Pons (tissue), 1 donor: ENCODE measurements at regions not wholly inside any gene's neighbourhood (a gene's known extent, or its start where the extent isn't known, plus 50 kb on each side); places are given as distances from the start of the nearest gene placed in this dataset.

ENCODE experiments used
- DNase-seq: peaks from one replicate; pipeline ENCODE4 v3.0.0-alpha.2; 2016; ENCODE audit warnings: low spot score

DNA sequence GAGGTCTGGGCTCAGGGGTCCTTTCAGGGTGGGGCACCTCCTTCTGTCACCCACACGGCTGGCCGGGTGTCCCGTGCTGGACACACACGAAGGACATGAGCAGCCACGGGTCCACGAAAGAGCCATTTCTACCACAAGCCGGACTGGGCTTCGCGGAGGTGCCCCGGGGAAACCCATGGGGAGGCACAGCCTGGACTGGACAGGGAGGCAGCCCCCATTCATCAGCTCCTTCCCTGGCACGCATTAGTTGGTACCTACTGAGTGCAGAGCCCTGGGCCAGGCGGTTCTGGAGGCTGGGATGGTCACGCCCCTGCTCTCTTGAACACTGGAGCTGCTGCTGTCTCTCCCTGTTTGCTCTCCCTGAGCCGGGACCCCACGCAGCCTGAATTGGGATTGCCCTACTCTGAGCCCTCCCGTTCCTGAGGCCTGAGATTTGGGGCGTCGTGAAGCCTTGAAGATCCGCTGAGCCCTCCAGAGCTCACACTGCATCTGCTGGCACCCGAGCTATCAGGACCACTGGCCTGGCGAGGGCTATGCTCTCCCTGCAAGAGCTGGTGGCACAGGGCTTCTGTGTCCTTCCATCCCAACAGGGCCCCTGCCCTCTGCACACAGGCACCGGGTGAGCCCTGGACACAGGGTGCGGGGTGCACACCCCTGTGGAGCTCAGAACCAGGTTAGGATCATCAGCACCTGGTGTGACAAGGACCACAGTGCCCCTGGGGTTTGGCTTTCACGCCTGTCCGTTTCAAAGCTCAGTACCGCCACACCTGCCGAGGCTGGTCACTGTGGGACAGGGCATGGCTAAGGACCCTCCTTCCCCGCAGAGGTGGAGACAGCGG is 84.6 kb downstream of the MYEOV start:
- no peak for DNase-seq

DNA sequence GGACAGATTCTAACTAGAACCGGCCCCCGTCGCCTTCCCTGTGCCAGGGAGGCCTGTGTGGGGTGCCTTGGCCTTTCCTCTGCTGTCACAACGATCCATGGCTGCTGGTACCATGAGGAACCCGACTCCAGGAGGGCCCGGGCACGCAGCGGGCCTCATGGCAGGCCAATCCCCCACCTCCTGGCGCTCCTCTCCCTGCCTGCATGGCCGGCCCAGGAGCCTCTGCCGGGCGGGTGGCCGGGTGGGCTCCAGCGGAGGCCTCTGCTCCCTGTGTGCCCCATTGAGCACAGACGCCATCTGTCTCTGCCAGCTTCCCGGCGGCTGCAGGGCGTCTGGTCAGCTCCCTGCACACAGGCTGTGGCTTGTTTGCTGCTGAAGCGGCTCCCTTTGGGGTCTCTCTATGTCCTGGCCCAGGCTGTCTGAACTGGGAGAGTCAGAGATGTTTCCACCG is 86.5 kb downstream of the MYEOV start:
- no peak for DNase-seq

DNA sequence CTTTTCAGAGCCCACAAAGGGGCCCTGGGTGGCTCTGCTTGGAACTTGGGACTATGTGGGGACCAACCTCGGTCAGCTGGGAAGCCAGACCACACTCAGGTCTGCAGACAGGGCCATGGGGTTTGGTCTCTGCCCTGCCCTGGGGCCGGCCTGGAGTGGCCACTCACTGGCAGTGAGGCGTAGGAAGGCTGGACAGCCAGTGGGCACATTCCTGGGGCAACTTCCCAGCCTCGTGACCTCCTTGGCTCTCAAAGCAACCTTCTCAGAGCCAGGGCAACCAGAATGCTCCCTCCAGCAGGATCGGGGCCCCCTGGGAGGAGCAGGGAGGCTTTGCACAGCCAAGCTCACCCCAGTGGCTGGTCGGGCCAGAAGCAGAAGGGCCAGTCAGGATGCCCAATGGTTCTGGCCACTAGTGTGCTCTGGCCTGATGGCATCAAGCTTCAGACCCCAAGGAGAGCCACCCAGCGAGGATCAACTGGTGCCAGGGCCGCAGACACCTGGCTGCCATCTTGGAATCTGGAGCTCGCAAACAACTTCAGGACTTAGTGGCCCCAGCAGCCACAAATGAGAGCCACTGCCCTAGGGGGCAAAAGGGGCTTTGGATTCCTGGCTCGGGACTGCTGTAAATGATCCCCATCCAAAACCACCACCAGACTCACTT is 87.1 kb downstream of the MYEOV start:
- no peak for DNase-seq

- DNase-seq, result no peak
These were observed 87.8 kb downstream of the MYEOV start for GRCh38 chr11:69381681-69382130.

DNA sequence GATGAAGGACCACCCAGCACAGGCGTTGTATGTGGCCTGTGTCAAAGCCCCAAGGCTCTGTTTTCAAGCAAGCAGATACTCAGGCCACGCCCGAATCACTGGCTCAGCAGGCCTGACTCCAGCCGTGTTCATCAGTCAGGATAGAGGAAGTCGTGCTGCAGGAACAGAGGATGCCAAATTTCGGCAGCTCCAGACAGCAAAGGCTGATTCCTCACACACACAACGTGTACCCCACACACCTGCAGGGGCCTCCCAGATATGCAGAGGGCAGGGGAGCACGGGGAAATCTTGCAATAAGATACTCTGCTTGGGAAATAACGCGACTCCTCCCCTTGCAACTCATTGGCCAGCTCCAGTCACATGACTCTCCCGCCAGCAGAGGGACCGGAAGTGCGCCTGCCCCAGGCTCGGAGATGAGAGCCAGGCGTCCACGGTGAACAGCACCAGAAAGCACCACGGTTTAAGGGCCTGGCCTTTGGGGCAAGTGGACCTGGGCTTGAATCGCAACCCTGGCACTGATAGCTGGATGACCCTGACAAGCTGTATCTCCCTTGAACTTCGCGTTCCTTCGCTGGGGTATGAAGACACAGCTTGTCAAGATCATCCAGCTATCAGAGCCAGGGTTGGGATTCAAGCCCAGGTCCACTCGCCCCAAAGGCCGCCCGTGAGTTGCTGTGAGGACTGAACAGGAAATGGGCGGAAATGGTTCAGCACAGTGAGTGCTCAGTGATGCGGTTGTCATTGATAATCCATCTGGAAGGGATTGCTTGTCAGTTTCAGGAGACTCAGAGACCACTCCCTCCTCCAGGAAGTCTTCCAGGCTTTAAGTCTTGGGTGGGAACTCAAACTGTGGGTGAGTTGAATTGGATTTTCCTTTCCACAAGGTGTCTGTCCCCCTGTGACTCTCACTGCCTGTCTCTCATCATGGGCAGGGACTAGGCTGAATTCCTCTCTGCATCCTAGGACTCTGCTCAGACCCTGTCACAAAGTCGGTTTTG is 88.5 kb downstream of the MYEOV start:
- DNase-seq, result peak; percentile 53

GRCh38 chr11:69383372-69384250 is 89.7 kb downstream of the MYEOV start:
- DNase-seq, result no peak

DNA sequence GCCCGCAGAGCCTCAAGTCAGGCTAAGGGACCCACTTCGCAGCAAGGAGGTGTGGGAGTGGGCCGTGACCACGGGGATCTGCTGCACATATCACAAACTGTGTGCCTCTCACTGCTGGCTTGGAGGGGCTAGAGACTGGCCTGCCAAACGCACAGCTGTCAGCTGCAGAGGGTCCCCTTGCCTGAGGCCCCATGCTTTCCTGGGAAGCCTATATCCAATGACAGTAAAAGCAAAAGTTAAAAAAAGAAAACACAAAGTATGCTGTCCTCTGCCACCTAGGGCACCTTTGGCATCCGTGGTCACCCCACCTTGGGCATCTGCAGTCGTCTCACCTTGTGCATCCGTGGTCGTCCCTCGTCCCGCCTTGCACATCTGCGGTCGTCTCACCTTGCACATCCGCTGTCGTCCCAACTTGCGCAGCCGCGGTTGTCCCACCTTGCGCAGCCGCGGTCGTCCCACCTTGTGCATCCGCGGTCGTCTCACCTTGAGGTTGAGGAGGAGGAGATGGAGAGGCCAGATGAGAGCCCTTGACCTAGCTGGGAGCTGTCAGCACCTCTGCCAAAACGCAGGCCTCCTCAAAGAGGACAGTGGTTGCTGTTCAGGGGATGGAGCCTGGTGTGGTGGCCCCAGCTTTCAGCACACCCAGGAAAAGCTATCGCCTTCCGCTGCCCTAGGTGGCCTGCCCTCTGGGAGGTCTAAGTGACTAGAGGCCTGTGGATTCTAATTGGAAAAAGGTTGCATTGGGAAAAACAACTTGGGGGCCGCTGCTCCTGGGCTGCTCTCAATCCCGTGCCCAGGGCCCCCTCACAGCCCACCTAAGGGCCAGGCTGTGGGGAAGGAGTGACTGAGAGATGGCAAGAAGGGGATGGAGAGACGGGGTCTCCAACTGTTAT is 90.5 kb downstream of the MYEOV start:
- DNase-seq, result no peak

DNA sequence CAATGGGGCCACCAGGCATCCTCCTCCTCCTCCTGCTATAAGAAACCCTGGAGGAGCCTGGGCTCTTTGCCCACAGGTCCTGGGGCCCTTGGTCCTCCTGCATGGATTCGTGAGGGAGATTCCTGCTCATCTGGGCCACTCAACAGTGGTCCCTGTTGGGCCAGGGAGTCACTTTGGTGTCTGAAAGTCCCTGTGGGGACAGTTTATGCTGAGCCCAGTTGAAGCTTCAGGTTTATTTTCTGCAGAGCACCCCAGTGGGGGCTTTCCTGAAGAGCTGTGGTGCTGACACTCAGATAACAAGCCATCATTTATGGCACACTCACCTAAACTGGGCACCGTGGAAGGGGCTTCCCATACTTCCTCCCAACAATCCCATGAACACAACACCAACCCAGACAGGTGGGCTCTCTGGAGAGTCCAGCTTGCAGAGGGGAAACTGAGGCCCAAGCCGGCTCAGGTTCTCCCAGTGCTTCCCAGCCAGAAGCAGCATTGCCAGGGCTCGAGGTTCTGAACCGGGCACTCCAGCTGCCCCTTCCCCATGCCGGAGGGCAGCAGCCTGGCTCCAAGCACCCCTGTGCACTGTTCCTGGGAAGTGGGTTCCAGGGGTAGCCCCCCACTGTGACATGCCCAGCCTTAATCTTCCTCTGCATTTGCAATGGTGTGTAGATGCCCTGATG is 91.3 kb downstream of the MYEOV start:
- DNase-seq, result no peak

DNA sequence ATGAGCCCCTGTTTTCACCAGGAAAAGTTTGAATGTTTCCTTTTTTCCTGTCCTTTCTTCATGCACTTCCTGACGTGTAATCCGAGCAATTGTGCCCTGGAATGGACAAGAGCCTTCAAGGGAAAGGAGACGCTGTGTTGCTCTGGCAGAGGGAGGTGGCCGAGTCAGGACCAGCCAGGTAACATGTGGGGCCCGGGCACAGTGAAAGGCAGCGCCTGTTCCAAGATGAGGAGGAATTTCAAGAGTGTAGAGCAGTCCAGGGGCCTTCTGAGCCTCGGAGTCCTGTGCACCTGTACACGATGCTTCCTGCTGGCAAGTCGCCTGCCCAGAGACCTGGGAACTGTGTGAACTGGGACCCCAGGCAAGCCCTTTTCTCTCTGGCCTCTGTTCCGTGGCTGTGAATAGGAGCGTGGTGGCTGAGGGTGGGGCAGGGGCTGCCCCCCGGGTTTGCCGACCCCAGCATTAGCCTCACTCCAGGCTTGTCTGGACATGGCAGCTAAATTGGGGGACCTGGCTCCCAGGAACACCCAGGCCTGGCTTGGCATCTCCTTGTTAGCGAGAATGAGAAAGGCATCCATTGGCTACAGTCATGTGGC is 92.0 kb downstream of the MYEOV start:
- DNase-seq, result no peak

- no peak for DNase-seq
These were observed 92.8 kb downstream of the MYEOV start for GRCh38 chr11:69386594-69387408.

- no peak for DNase-seq
These were observed 93.5 kb downstream of the MYEOV start for GRCh38 chr11:69387409-69387885.

DNA sequence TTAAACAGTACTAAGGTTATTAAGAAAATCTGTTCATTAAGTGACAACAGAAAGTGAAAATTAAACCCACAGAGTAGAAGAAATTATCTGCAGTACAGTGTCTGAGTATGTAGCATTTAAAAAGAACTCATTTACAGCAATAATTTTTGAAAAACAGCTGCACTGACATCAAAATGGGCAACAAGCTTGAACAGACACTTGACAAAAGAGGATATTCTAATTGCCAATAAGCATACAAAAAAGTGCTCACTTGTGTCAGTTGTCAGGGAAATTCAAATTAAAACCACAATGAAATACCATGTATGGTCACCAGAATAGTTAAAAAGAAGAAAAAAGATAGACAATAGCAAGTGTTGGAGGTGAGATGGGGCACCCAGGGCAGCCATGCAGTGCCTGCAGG is 93.3 kb upstream of the LINC01488 start:
- DNase-seq, result no peak

DNA sequence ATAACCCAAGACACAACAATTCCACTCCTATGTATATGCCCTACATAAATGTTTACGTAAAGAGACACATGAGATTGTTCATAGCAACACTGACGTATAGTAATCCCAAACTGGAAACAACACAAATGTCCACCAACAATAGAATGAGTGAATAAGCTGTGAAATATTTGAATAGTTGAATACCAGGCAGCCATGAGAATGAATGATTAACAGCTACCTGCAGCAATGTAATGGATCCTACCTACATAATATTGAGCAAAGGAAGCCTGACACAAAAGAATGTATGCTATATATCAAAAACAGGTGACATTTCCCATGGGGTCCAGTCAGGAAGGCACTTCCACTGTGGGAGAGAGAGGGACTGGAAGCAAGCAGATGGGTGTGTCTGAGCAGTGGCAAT is 92.8 kb upstream of the LINC01488 start:
- DNase-seq, result no peak

GRCh38 chr11:69390561-69390960 is 90.9 kb upstream of the LINC01488 start:
- no peak for DNase-seq

GRCh38 chr11:69391192-69392103 is 90.0 kb upstream of the LINC01488 start:
- no peak for DNase-seq

GRCh38 chr11:69392104-69392653 is 89.3 kb upstream of the LINC01488 start:
- DNase-seq, result no peak
